ENCODE measurements at regions not wholly inside any gene's neighbourhood (a gene's known extent, or its start where the extent isn't known, plus 50 kb on each side); places are given as distances from the start of the nearest gene placed in this dataset.

GRCh38 chr1:82799261-82799660 lies 998.5 kb downstream of the ADGRL2 start:
- no peaks in the 10 kb centered on the region for H3K27me3 ChIP-seq (ENCODE audit: control insufficient read depth in 3 of 3, insufficient read depth in 3 of 3, low read depth in 1 of 3, low read length in 3 of 3)
- H3K27ac ChIP-seq (replicated peaks; ENCODE audit: low read length), result no peak overlapping the region
- H2AK5ac ChIP-seq (ENCODE audit: low read depth, low read length), result no peak overlapping the region
- no peak overlapping the region for H3K4ac ChIP-seq (ENCODE audit: low read length)
- no peak overlapping the region for H4K8ac ChIP-seq (ENCODE audit: low read depth, low read length)
- no peak overlapping the region for H3K14ac ChIP-seq (ENCODE audit: low read length)
- H3K9me3 ChIP-seq (replicated peaks in 1 of 2; ENCODE audit: control insufficient read depth in 2 of 2, insufficient read depth in 1 of 2, low read depth in 1 of 2, low read length in 2 of 2), result peaks cover 1 to 9% of the 10 kb centered on the region in 2 donors
- H2AFZ ChIP-seq (ENCODE audit: low read length), result no peak overlapping the region
- no peak overlapping the region for H3K9ac ChIP-seq (ENCODE audit: low read depth, low read length, poor library complexity)
- H2BK15ac ChIP-seq (ENCODE audit: low read length), result no peak overlapping the region
- H4K91ac ChIP-seq (ENCODE audit: low read depth, low read length, poor library complexity), result no peak overlapping the region
- no peaks in the 10 kb centered on the region for H3K36me3 ChIP-seq (replicated peaks in 1 of 2; ENCODE audit: control insufficient read depth in 2 of 2, insufficient read depth in 2 of 2, low read length in 2 of 2)
- H3K18ac ChIP-seq (ENCODE audit: low read length), result no peak overlapping the region
- no peak for DNase-seq (ENCODE audit: low spot score)
- H3K4me1 ChIP-seq (ENCODE audit: control insufficient read depth in 2 of 2, insufficient read depth in 1 of 2, low read depth in 1 of 2, low read length in 2 of 2), result peaks cover 3 to 6% of the 10 kb centered on the region in 2 donors
- H2BK120ac ChIP-seq (ENCODE audit: low read depth, low read length), result no peak overlapping the region
- H2BK12ac ChIP-seq (ENCODE audit: low read length), result no peak overlapping the region
- WGBS, 2 donors (ENCODE audit: extremely low coverage in 2 of 2, insufficient read length in 2 of 2, insufficient replicate concordance in 1 of 2), result no CpG with 5 or more reads among the region's 1 CpG
- no peak overlapping the region for H3K4me3 ChIP-seq (ENCODE audit: low read length in 2 of 2)
- H3K4me2 ChIP-seq (ENCODE audit: insufficient read depth, low read length, poor library complexity, severe bottlenecking), result no peak overlapping the region
- no peak overlapping the region for H3K23ac ChIP-seq (ENCODE audit: low read depth, low read length, poor library complexity)
- H2BK5ac ChIP-seq (ENCODE audit: low read length), result no peak overlapping the region
- no peaks in the 10 kb centered on the region for H3K79me1 ChIP-seq (ENCODE audit: low read depth, low read length)

- no peak overlapping the region for H3K4me2 ChIP-seq (ENCODE audit: insufficient read depth, low read length, poor library complexity, severe bottlenecking)
- H3K79me1 ChIP-seq (ENCODE audit: low read depth, low read length), result no peaks in the 10 kb centered on the region
- H2BK12ac ChIP-seq (ENCODE audit: low read length), result no peak overlapping the region
- no peak overlapping the region for H4K8ac ChIP-seq (ENCODE audit: low read depth, low read length)
- H3K4me3 ChIP-seq (ENCODE audit: low read length in 2 of 2), result no peak overlapping the region
- peaks cover 0 to 11% of the 10 kb centered on the region in 2 donors for H3K4me1 ChIP-seq (ENCODE audit: control insufficient read depth in 2 of 2, insufficient read depth in 1 of 2, low read depth in 1 of 2, low read length in 2 of 2)
- no CpG with 5 or more reads among the region's 3 CpGs for WGBS, 2 donors (ENCODE audit: extremely low coverage in 2 of 2, insufficient read length in 2 of 2, insufficient replicate concordance in 1 of 2)
- no peak overlapping the region for H3K27ac ChIP-seq (replicated peaks; ENCODE audit: low read length)
- H3K18ac ChIP-seq (ENCODE audit: low read length), result no peak overlapping the region
- H3K9me3 ChIP-seq (replicated peaks in 1 of 2; ENCODE audit: control insufficient read depth in 2 of 2, insufficient read depth in 1 of 2, low read depth in 1 of 2, low read length in 2 of 2), result peaks cover 3 to 17% of the 10 kb centered on the region in 2 donors
- H2BK5ac ChIP-seq (ENCODE audit: low read length), result no peak overlapping the region
- no peak overlapping the region for H3K23ac ChIP-seq (ENCODE audit: low read depth, low read length, poor library complexity)
- no peak overlapping the region for H2AK5ac ChIP-seq (ENCODE audit: low read depth, low read length)
- H2BK120ac ChIP-seq (ENCODE audit: low read depth, low read length), result no peak overlapping the region
- no peaks in the 10 kb centered on the region for H3K27me3 ChIP-seq (ENCODE audit: control insufficient read depth in 3 of 3, insufficient read depth in 3 of 3, low read depth in 1 of 3, low read length in 3 of 3)
- H4K91ac ChIP-seq (ENCODE audit: low read depth, low read length, poor library complexity), result no peak overlapping the region
- H3K9ac ChIP-seq (ENCODE audit: low read depth, low read length, poor library complexity), result no peak overlapping the region
- no peak overlapping the region for H3K14ac ChIP-seq (ENCODE audit: low read length)
- no peaks in the 10 kb centered on the region for H3K36me3 ChIP-seq (replicated peaks in 1 of 2; ENCODE audit: control insufficient read depth in 2 of 2, insufficient read depth in 2 of 2, low read length in 2 of 2)
- no peak overlapping the region for H3K4ac ChIP-seq (ENCODE audit: low read length)
- no peak overlapping the region for H2BK15ac ChIP-seq (ENCODE audit: low read length)
- no peak for DNase-seq (ENCODE audit: low spot score)
- peak overlapping the region; percentile 76 for H2AFZ ChIP-seq (ENCODE audit: low read length)
Measured at GRCh38 chr1:82795508-82796149, 994.9 kb downstream of the ADGRL2 start.

GRCh38 chr1:82792151-82792550 lies 991.4 kb downstream of the ADGRL2 start:
- no peak overlapping the region for H2BK15ac ChIP-seq (ENCODE audit: low read length)
- no peak overlapping the region for H3K27ac ChIP-seq (replicated peaks; ENCODE audit: low read length)
- no peak overlapping the region for H3K9ac ChIP-seq (ENCODE audit: low read depth, low read length, poor library complexity)
- no CpG with 5 or more reads among the region's 4 CpGs for WGBS, 2 donors (ENCODE audit: extremely low coverage in 2 of 2, insufficient read length in 2 of 2, insufficient replicate concordance in 1 of 2)
- H3K9me3 ChIP-seq (replicated peaks in 1 of 2; ENCODE audit: control insufficient read depth in 2 of 2, insufficient read depth in 1 of 2, low read depth in 1 of 2, low read length in 2 of 2), result peaks cover 2 to 12% of the 10 kb centered on the region in 2 donors
- no peak overlapping the region for H3K18ac ChIP-seq (ENCODE audit: low read length)
- DNase-seq (ENCODE audit: low spot score), result no peak
- no peak overlapping the region for H3K4me2 ChIP-seq (ENCODE audit: insufficient read depth, low read length, poor library complexity, severe bottlenecking)
- peak overlapping the region; percentile 49 for H2AFZ ChIP-seq (ENCODE audit: low read length)
- H3K27me3 ChIP-seq (ENCODE audit: control insufficient read depth in 3 of 3, insufficient read depth in 3 of 3, low read depth in 1 of 3, low read length in 3 of 3), result no peaks in the 10 kb centered on the region
- H2BK5ac ChIP-seq (ENCODE audit: low read length), result no peak overlapping the region
- no peak overlapping the region for H3K4me3 ChIP-seq (ENCODE audit: low read length in 2 of 2)
- no peak overlapping the region for H2AK5ac ChIP-seq (ENCODE audit: low read depth, low read length)
- H4K8ac ChIP-seq (ENCODE audit: low read depth, low read length), result no peak overlapping the region
- no peak overlapping the region for H3K14ac ChIP-seq (ENCODE audit: low read length)
- no peak overlapping the region for H2BK12ac ChIP-seq (ENCODE audit: low read length)
- no peaks in the 10 kb centered on the region for H3K79me1 ChIP-seq (ENCODE audit: low read depth, low read length)
- H3K4me1 ChIP-seq (ENCODE audit: control insufficient read depth in 2 of 2, insufficient read depth in 1 of 2, low read depth in 1 of 2, low read length in 2 of 2), result peaks cover under 1 to 10% of the 10 kb centered on the region in 2 donors
- H3K4ac ChIP-seq (ENCODE audit: low read length), result no peak overlapping the region
- no peaks in the 10 kb centered on the region for H3K36me3 ChIP-seq (replicated peaks in 1 of 2; ENCODE audit: control insufficient read depth in 2 of 2, insufficient read depth in 2 of 2, low read length in 2 of 2)
- no peak overlapping the region for H2BK120ac ChIP-seq (ENCODE audit: low read depth, low read length)
- H4K91ac ChIP-seq (ENCODE audit: low read depth, low read length, poor library complexity), result no peak overlapping the region
- H3K23ac ChIP-seq (ENCODE audit: low read depth, low read length, poor library complexity), result no peak overlapping the region

GRCh38 chr1:82790556-82790955 lies 989.8 kb downstream of the ADGRL2 start:
- no peak overlapping the region for H3K27ac ChIP-seq (replicated peaks; ENCODE audit: low read length)
- H2BK120ac ChIP-seq (ENCODE audit: low read depth, low read length), result no peak overlapping the region
- no peak overlapping the region for H3K4ac ChIP-seq (ENCODE audit: low read length)
- H2BK5ac ChIP-seq (ENCODE audit: low read length), result no peak overlapping the region
- WGBS, 2 donors (ENCODE audit: extremely low coverage in 2 of 2, insufficient read length in 2 of 2, insufficient replicate concordance in 1 of 2), result no CpG with 5 or more reads among the region's 1 CpG
- no peak overlapping the region for H3K9ac ChIP-seq (ENCODE audit: low read depth, low read length, poor library complexity)
- no peak overlapping the region for H4K91ac ChIP-seq (ENCODE audit: low read depth, low read length, poor library complexity)
- no peak overlapping the region for H2BK12ac ChIP-seq (ENCODE audit: low read length)
- H3K23ac ChIP-seq (ENCODE audit: low read depth, low read length, poor library complexity), result no peak overlapping the region
- H2AK5ac ChIP-seq (ENCODE audit: low read depth, low read length), result no peak overlapping the region
- no peak overlapping the region for H3K4me3 ChIP-seq (ENCODE audit: low read length in 2 of 2)
- DNase-seq (ENCODE audit: low spot score), result no peak
- H2BK15ac ChIP-seq (ENCODE audit: low read length), result no peak overlapping the region
- no peaks in the 10 kb centered on the region for H3K36me3 ChIP-seq (replicated peaks in 1 of 2; ENCODE audit: control insufficient read depth in 2 of 2, insufficient read depth in 2 of 2, low read length in 2 of 2)
- no peak overlapping the region for H4K8ac ChIP-seq (ENCODE audit: low read depth, low read length)
- H3K18ac ChIP-seq (ENCODE audit: low read length), result no peak overlapping the region
- no peak overlapping the region for H3K4me2 ChIP-seq (ENCODE audit: insufficient read depth, low read length, poor library complexity, severe bottlenecking)
- no peak overlapping the region for H3K14ac ChIP-seq (ENCODE audit: low read length)
- H2AFZ ChIP-seq (ENCODE audit: low read length), result no peak overlapping the region
- no peaks in the 10 kb centered on the region for H3K79me1 ChIP-seq (ENCODE audit: low read depth, low read length)
- peaks cover 2 to 12% of the 10 kb centered on the region in 2 donors for H3K9me3 ChIP-seq (replicated peaks in 1 of 2; ENCODE audit: control insufficient read depth in 2 of 2, insufficient read depth in 1 of 2, low read depth in 1 of 2, low read length in 2 of 2)
- peaks cover 1 to 10% of the 10 kb centered on the region in 2 donors for H3K4me1 ChIP-seq (ENCODE audit: control insufficient read depth in 2 of 2, insufficient read depth in 1 of 2, low read depth in 1 of 2, low read length in 2 of 2)
- H3K27me3 ChIP-seq (ENCODE audit: control insufficient read depth in 3 of 3, insufficient read depth in 3 of 3, low read depth in 1 of 3, low read length in 3 of 3), result no peaks in the 10 kb centered on the region
